Naive B cell (primary cell): ENCODE measurements at regions not wholly inside any gene's neighbourhood (a gene's known extent, or its start where the extent isn't known, plus 50 kb on each side); places are given as distances from the start of the nearest gene placed in this dataset.
"Not testable (repeated sequence)": the region's sequence is repeated elsewhere in the genome, so short reads cannot be mapped to it uniquely, and the experiment has no call there.

ENCODE experiments used
- ATAC-seq, 2 donors: fragments of 150-1000 bp; cut with Tn5 transposase; 2 replicates each; pipeline ENCODE4 v1.10.0; 2021; ENCODE audit warnings: low read depth in 2 of 2, mild to moderate bottlenecking in 2 of 2, moderate library complexity in 2 of 2
- DNase-seq: peaks from one replicate; pipeline ENCODE4 v3.0.0; 2022
- H3K27ac Mint-ChIP-seq, 6 donors: one replicate each; pipeline ENCODE4 v1.8.0; 2020 to 2022; ENCODE audit warnings: mild to moderate bottlenecking in 6 of 6, mixed read lengths in 6 of 6, moderate library complexity in 5 of 6, inconsistent platforms in 2 of 6
- H3K27me3 Mint-ChIP-seq, 3 donors: one replicate each; pipeline ENCODE4 v1.8.0; 2021 to 2022; ENCODE audit warnings: mixed read lengths in 3 of 3, mild to moderate bottlenecking in 1 of 3
- H3K36me3 Mint-ChIP-seq, 2 donors: one replicate each; pipeline ENCODE4 v1.8.0; 2020 to 2022; ENCODE audit warnings: mixed read lengths in 2 of 2, inconsistent platforms in 1 of 2, mild to moderate bottlenecking in 1 of 2
- H3K4me1 Mint-ChIP-seq, 3 donors: one replicate each; pipeline ENCODE4 v1.8.0; 2020 to 2022; ENCODE audit warnings: mixed read lengths in 3 of 3, inconsistent platforms in 1 of 3, mild to moderate bottlenecking in 1 of 3, moderate library complexity in 1 of 3
- H3K4me3 Mint-ChIP-seq, 8 donors: one replicate each; pipeline ENCODE4 v1.8.0; 2020 to 2022; ENCODE audit warnings: mild to moderate bottlenecking in 8 of 8, mixed read lengths in 8 of 8, moderate library complexity in 8 of 8, inconsistent platforms in 2 of 8
- H3K9me3 Mint-ChIP-seq, 7 donors: one replicate each; pipeline ENCODE4 v1.8.0; 2020 to 2022; ENCODE audit warnings: mixed read lengths in 7 of 7, mild to moderate bottlenecking in 5 of 7, inconsistent platforms in 2 of 7, moderate library complexity in 1 of 7

DNA sequence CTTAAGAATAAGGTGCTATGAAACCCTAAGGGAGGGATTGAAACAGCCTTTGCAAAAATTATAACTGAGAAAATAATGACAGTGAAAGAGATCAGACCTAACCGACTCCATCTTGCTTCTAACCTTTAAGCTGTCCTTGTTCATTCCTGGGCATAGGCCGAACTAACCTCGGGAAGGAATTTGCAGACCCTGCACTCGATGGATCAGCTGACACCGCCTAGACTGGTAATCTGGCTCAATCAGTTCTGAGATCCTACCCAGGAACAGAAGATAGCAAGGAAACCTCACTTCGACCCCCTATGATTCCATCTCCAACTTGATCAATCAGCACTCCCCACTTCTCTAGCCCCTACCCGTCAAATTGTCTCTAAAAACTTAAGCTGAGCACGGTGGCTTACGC is 66.6 kb upstream of the GOLGA6L6 start:
- H3K36me3 Mint-ChIP-seq, DNase-seq, H3K4me1 Mint-ChIP-seq, H3K9me3 Mint-ChIP-seq, H3K4me3 Mint-ChIP-seq, ATAC-seq, H3K27me3 Mint-ChIP-seq, H3K27ac Mint-ChIP-seq: not testable (repeated sequence)

DNA sequence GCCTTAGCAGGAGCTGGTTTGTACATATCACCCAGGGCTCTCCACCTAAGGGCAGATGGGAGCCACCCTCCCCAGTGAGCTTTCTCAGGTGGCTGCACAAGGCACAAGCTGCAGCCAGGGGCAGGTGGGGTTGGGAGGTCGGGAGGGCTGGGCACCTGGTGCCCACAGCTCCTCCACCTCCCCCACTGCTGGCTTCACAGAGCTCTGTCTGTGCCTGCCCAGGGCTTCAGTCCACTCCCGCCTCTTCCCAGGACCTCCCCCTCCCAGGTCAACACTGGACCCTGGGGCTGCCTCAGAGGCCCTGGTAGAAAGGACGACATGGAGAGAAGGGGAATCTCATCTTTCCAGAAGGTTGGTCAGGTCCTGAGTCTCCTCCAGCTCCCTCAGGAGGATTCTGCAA is 55.6 kb upstream of the GOLGA6L6 start:
- not testable (repeated sequence) for H3K4me1 Mint-ChIP-seq, H3K4me3 Mint-ChIP-seq, H3K36me3 Mint-ChIP-seq, H3K9me3 Mint-ChIP-seq, ATAC-seq, H3K27me3 Mint-ChIP-seq, DNase-seq, H3K27ac Mint-ChIP-seq

DNA sequence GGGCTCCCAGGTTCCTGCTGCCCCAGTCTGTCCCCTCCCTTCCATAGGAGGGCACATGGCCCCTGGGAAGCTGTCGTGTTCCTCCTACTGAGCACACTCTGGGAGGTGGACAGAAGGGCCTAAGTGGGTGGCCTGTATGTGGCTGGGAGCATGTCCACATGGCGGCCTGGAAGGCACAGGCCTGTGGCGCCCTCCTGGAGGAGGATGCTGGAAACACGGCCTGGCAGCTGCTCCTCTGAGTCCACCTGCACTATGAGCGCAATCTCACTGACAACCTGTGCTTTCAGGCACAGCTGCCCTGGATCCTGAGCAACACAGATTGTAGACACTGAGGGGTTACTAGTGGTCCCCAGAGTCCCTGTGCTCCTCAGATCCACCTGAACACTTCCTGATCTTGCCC is 52.6 kb upstream of the GOLGA6L6 start:
- not testable (repeated sequence) for H3K36me3 Mint-ChIP-seq, H3K27ac Mint-ChIP-seq, H3K4me1 Mint-ChIP-seq, ATAC-seq, DNase-seq, H3K27me3 Mint-ChIP-seq, H3K4me3 Mint-ChIP-seq, H3K9me3 Mint-ChIP-seq

DNA sequence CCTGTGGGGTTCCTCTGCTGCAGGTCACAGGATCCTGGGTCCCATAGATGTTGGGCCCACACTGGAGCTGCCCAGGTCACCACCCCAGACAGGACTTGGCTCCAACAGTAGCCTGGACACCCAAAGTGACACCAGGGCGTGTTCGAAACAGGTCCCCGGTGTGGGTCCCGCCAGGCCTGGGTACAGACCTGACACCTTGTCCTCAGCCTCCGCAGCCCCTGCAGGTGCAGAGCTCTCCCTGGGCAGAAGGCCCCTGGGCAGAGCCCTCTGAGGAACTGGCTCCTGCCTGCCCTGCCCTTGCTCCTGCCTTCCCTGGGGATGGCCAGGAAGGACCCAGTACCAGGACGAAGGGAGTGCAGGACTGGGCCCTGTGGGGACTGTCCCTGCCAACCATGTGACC is 50.3 kb upstream of the GOLGA6L6 start:
- not testable (repeated sequence) for DNase-seq, H3K27me3 Mint-ChIP-seq, H3K9me3 Mint-ChIP-seq, H3K4me3 Mint-ChIP-seq, ATAC-seq, H3K4me1 Mint-ChIP-seq, H3K27ac Mint-ChIP-seq, H3K36me3 Mint-ChIP-seq
